SU-DHL-6 (cell line): ENCODE measurements at regions not wholly inside any gene's neighbourhood (a gene's known extent, or its start where the extent isn't known, plus 50 kb on each side); places are given as distances from the start of the nearest gene placed in this dataset.

ENCODE experiments used
- H2AFZ ChIP-seq: fragments of 200-600 bp; sonication (generic); 2 replicates; pipeline ENCODE4 v1.6.1; 2014; ENCODE audit warnings: low read depth, mild to moderate bottlenecking, moderate library complexity, mixed read lengths, antibody characterized with exemption, low read length; ENCODE audit not compliant: severe bottlenecking
- H3F3A ChIP-seq: fragments of 200-600 bp; shearing (Covaris generic); 2 replicates; pipeline ENCODE4 v1.6.0; 2016; ENCODE audit warnings: antibody characterized with exemption, mild to moderate bottlenecking; ENCODE audit not compliant: insufficient read depth
- H3K27ac ChIP-seq: fragments of 200-600 bp; sonication (generic); 2 replicates; pipeline ENCODE4 v1.5.1; 2016; ENCODE audit warnings: low read depth, mild to moderate bottlenecking, low read length, moderate library complexity, mixed read lengths
- H3K27me3 ChIP-seq: fragments of 200-600 bp; sonication (generic), shearing (Covaris generic); 2 replicates; pipeline ENCODE4 v1.6.0; 2014; ENCODE audit warnings: mild to moderate bottlenecking, low read length
- H3K36me3 ChIP-seq: fragments of 200-600 bp; sonication (generic); 2 replicates; pipeline ENCODE4 v1.6.1; 2014; ENCODE audit warnings: mild to moderate bottlenecking, low read length, mixed read lengths
- H3K4me2 ChIP-seq: fragments of 300-600, 200-600 bp; shearing (Covaris generic), sonication (generic); 2 replicates; pipeline ENCODE4 v1.6.0; 2014; ENCODE audit warnings: low read length, low read depth, mild to moderate bottlenecking; ENCODE audit not compliant: poor library complexity, severe bottlenecking
- H3K4me3 ChIP-seq: fragments of 200-600 bp; sonication (generic); 2 replicates; pipeline ENCODE4 v1.5.1; 2014; ENCODE audit warnings: antibody characterized with exemption, low read length, mild to moderate bottlenecking, mixed read lengths; ENCODE audit not compliant: insufficient read depth, poor library complexity, severe bottlenecking
- H3K79me2 ChIP-seq: fragments of 200-600 bp; sonication (generic); 2 replicates; pipeline ENCODE4 v1.6.1; 2014; ENCODE audit warnings: mild to moderate bottlenecking, low read length, moderate library complexity; ENCODE audit not compliant: insufficient read depth
- H3K9ac ChIP-seq: fragments of 200-600 bp; sonication (generic); 2 replicates; pipeline ENCODE4 v1.7.0; 2014; ENCODE audit warnings: mild to moderate bottlenecking, low read length
- H3K9me2 ChIP-seq: fragments of 200-600 bp; sonication (generic); replicated peaks from 2 replicates; pipeline ENCODE4 v1.6.1; 2014; ENCODE audit warnings: low read length; ENCODE audit not compliant: insufficient read depth
- H3K9me3 ChIP-seq: fragments of 200-600 bp; sonication (generic); 2 replicates; pipeline ENCODE4 v1.6.1; 2014; ENCODE audit warnings: low read length, mixed read lengths; ENCODE audit not compliant: insufficient read depth
- H4K20me1 ChIP-seq: fragments of 200-600 bp; sonication (generic); 2 replicates; pipeline ENCODE4 v1.6.1; 2014; ENCODE audit warnings: low read depth, mild to moderate bottlenecking, antibody characterized with exemption, low read length, moderate library complexity, mixed read lengths
- EZH2phosphoT487 ChIP-seq: fragments of 200-600 bp; sonication (generic), shearing (Covaris generic); conservative IDR thresholded peaks from 2 replicates; pipeline ENCODE4 v1.6.1; 2018; ENCODE audit warnings: mild to moderate bottlenecking, antibody characterized with exemption, low read length, moderate library complexity, mixed read lengths
- TF ChIP-seq, protein P1 (sequence below): fragments of 200-600 bp; sonication (generic); IDR thresholded peaks from one replicate; pipeline ENCODE4 v1.5.1; 2017; ENCODE audit warnings: antibody characterized with exemption, mild to moderate bottlenecking, low read length, moderate library complexity; ENCODE audit not compliant: insufficient read depth, poor library complexity, severe bottlenecking

DNA sequence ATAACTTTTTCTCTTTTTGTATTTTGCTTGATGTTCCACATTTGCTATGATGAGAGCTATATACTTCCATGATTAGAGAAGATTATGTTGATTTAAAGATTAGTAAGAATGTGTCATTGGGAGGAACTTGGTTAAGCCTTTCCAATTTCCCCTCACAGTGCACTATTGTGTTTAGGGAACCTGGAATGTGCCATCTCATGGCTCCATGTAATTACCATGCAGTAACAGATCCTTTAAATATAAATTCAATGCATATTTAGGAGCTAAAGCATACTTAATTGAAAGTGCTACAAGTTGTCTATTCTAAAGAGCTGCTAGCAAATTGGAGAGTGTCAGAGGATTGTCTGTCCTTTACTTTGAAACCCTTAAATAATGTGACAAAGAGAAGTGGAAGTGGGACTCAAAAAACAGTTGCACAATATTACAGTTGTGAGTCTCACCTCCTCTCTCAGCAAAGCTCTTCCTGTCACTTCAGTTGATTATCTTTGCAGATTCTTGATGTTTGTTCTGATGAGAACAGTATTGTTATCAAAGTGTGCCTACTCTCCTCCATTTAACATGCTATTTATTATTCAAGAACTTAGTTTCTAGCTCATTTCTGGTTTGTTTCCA lies 1162.7 kb upstream of the ZEB2 start:
- no peaks in the 10 kb centered on the region for H3K79me2 ChIP-seq
- H3K36me3 ChIP-seq = no peaks in the 10 kb centered on the region
- TF ChIP-seq, protein P1, sequence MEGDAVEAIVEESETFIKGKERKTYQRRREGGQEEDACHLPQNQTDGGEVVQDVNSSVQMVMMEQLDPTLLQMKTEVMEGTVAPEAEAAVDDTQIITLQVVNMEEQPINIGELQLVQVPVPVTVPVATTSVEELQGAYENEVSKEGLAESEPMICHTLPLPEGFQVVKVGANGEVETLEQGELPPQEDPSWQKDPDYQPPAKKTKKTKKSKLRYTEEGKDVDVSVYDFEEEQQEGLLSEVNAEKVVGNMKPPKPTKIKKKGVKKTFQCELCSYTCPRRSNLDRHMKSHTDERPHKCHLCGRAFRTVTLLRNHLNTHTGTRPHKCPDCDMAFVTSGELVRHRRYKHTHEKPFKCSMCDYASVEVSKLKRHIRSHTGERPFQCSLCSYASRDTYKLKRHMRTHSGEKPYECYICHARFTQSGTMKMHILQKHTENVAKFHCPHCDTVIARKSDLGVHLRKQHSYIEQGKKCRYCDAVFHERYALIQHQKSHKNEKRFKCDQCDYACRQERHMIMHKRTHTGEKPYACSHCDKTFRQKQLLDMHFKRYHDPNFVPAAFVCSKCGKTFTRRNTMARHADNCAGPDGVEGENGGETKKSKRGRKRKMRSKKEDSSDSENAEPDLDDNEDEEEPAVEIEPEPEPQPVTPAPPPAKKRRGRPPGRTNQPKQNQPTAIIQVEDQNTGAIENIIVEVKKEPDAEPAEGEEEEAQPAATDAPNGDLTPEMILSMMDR = no peak
- TF ChIP-seq EZH2phosphoT487 = no peak
- no peak overlapping the region for H3K4me2 ChIP-seq
- H3K4me3 ChIP-seq = no peak overlapping the region
- H3K9ac ChIP-seq = no peak overlapping the region
- no peaks in the 10 kb centered on the region for H3K27me3 ChIP-seq
- H3F3A ChIP-seq = no peaks in the 10 kb centered on the region
- no peaks in the 10 kb centered on the region for H4K20me1 ChIP-seq
- H3K27ac ChIP-seq = no peak overlapping the region
- H3K9me2 ChIP-seq = no peaks in the 10 kb centered on the region
- no peaks in the 10 kb centered on the region for H3K9me3 ChIP-seq
- H2AFZ ChIP-seq = no peak overlapping the region

DNA sequence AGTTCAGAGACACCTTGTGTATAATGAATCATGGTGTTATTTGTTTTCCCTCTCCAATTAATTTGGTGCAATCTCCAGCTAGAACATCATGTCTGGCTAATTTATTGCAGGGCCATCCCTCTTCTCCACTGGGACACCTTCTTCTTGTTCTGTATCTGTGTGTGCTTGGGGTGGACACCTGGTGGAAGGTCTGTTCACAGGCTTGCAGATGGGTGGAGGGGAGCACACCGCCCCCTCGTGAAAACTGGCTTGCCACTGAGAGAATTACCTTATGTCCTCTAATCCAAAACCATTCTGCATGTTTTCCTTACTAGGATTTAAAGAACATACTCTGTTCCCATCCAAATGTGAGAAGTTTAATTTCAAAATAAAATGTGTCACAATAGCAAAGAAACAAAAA lies 1160.4 kb upstream of the ZEB2 start:
- Histone ChIP-seq H3K36me3 (no peaks in the 10 kb centered on the region), H3K4me3 (no peak overlapping the region), H3K9ac (no peak overlapping the region)

GRCh38 chr2:145677371-145677770 lies 1157.5 kb upstream of the ZEB2 start:
- no peaks in the 10 kb centered on the region for H4K20me1 ChIP-seq
- H3K27ac ChIP-seq = no peak overlapping the region
- H3K27me3 ChIP-seq = no peaks in the 10 kb centered on the region
- no peak overlapping the region for H3K9ac ChIP-seq
- H3K4me3 ChIP-seq = no peak overlapping the region
- H3F3A ChIP-seq = no peaks in the 10 kb centered on the region
- H3K79me2 ChIP-seq = no peaks in the 10 kb centered on the region
- no peaks in the 10 kb centered on the region for H3K9me3 ChIP-seq
- H2AFZ ChIP-seq = no peak overlapping the region
- TF ChIP-seq EZH2phosphoT487 = no peak
- TF ChIP-seq, protein P1 = no peak
- no peak overlapping the region for H3K4me2 ChIP-seq
- H3K9me2 ChIP-seq = no peaks in the 10 kb centered on the region
- H3K36me3 ChIP-seq = no peaks in the 10 kb centered on the region

More for the DNA sequence above, 1160.4 kb upstream of the ZEB2 start:
- TF ChIP-seq EZH2phosphoT487 = no peak
- TF ChIP-seq, protein P1 = no peak
- Histone ChIP-seq H3K27ac (no peak overlapping the region), H3K9me2 (no peaks in the 10 kb centered on the region), H4K20me1 (no peaks in the 10 kb centered on the region), H3K9me3 (no peaks in the 10 kb centered on the region), H3F3A (no peaks in the 10 kb centered on the region), H3K79me2 (no peaks in the 10 kb centered on the region), H3K27me3 (no peaks in the 10 kb centered on the region), H3K4me2 (no peak overlapping the region), H2AFZ (no peak overlapping the region)
